ENCODE measurements at regions not wholly inside any gene's neighbourhood (a gene's known extent, or its start where the extent isn't known, plus 50 kb on each side); places are given as distances from the start of the nearest gene placed in this dataset.
"Not testable (repeated sequence)": the region's sequence is repeated elsewhere in the genome, so short reads cannot be mapped to it uniquely, and the experiment has no call there.

- DNase-seq: no peak
These were observed 84.7 kb downstream of the URB2 start for GRCh38 chr1:229710746-229711145.

DNA sequence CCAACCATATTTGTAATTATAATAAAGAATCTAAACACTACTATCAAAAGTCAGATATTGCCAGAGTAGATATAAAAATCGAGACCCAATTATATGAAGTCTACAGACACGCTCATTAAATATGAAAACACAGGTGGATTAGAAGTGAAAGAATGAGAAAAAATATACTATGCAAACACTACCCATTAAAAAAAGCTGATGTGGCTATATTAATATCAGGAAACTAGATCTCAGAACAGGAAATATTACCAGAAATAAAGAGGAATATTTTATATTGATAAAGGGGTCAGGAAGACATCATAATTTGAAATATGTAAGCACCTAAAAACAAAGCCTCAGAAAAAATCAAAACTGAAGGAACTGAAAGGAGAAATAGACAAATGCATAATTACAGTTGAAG lies 88.3 kb downstream of the URB2 start:
- no peak for DNase-seq

DNA sequence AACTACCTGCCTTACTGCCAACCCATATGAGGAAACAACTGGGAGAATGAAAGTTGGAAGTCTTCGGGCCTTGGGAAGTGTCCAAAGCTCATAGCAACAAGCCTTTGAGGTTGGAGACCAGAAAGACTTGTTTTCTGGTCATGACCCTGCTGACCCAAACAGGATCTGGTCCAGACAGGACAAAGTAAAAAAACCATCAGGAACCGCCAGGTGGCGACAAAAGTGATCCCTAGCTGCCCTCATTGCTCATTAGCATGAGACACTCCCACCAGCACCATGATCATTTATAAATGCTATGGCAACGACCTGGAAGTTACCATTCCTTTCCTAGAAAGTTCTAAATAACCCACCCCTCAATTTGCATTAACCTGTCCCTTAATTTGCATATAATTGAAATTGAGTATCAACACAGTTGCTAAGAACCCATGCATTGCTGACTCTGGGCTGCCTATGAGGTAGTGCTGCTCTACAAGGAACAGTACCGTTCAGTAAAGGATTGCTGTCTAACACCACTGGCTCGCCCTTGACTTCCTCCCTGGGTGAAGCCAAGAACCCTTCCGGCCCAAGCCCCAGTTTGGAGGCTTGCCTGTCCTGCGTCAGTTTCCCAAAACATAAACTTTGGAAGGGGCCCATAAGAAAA lies 89.0 kb downstream of the URB2 start:
- DNase-seq: peak; percentile 67

DNA sequence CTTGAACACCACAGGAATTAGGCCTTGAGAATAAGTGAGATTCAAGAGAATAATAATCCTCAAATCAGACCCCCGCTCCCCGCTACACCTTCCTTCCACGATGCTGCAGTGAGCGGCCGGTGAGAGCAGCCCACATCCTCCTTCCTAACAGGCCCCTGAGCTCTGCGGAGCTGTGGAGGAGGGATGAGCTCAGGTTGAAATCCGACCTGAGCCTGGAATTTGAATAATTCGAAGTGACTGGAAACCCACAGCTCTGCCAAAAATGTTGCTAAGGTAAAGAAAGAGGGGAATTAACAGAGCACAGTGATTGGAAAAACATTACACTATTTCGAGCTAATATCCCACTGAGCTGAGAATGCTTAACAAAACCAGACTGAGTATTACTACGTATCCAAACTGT lies 90.0 kb downstream of the URB2 start:
- DNase-seq: no peak

DNA sequence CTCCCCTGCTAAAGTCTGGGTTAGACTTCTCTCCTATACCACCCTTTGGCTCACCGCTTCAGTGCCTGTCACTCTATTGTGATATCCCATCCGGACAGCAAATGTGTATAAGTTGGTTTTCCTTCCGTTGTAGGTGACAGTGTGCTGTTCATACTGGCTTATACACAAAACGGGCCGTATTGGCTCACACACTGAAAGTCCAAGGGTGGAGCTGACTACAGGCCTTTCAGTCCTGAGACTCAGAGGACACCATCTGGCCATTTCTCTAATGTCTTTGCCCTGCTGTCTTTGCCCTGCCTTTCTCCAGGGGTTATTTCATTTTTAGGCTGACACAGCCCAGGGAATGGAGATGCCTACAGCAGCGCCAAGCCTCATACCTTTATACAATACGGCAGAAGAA lies 90.7 kb downstream of the URB2 start:
- DNase-seq: peak; percentile 24

GRCh38 chr1:229717786-229718576 lies 91.9 kb downstream of the URB2 start:
- DNase-seq: peak; percentile 31

DNA sequence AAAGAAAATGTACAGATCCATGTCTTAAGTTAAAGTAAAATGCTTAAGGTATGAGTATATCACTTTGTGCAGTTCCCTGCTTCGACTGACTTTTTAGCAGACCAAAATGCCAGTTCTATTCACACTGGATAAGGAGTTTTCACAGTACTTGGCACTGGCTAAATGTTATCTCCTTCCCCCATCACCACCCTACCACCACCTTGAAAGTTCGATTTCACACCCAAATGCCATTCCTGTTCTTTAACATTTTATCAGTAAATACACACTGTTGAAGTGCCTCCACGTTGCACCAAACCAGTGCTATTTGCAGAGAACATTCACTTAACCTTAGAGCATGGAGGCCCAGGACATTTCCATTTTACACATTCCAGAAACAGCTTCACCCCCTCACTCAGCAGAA lies 100.0 kb downstream of the URB2 start:
- no peak for DNase-seq

DNA sequence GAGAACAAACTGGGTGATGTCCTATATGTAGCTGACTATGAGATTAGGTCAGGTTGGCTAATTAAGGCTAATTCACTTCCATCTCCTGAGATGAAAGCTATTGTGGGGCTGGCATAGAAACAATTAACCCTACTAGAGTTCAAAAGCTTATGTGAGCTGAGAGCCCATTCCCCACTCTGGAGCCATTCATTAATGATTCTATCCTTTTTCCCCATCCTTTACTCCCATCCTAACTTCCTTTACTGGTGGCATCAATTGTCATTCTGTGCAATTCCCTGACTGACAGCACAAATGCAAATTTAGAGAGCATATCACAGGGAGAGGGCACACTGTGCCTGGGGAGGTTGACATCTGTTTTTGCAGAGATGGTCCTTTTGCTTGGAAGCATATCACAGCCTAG lies 103.9 kb downstream of the URB2 start:
- no peak for DNase-seq

GRCh38 chr1:229730573-229730972 lies 104.5 kb downstream of the URB2 start:
- DNase-seq: no peak

- peak; percentile 41 for DNase-seq
These were observed 106.0 kb downstream of the URB2 start for GRCh38 chr1:229732061-229732460.

- no peak for DNase-seq
These were observed 110.3 kb downstream of the URB2 start for GRCh38 chr1:229736376-229736775.

GRCh38 chr1:229742614-229743013 lies 116.6 kb downstream of the URB2 start:
- DNase-seq: not testable (repeated sequence)

DNA sequence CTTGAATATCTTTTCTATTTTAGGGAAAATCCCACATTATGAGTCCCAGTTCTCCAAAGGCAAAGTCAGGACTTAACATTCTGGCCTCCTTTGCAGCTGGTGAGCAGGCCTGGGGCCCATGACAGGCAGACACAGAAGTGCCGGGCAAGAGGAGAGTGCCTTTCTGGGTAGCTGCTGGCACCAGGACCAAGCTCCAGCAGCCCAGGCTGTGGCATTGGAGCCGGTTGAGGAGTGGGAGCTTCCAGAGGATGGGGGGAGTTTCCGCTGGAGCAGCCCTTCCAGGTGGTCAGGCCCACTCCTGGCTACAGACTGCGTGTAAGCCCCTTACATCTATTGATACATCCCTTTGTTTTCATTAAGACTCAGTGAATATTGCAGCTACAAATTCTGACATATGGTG lies 123.9 kb downstream of the URB2 start:
- no peak for DNase-seq

- DNase-seq: no peak
These were observed 125.6 kb downstream of the URB2 start for GRCh38 chr1:229751610-229752009.

- DNase-seq: no peak
These were observed 126.6 kb downstream of the URB2 start for GRCh38 chr1:229752679-229753078.

DNA sequence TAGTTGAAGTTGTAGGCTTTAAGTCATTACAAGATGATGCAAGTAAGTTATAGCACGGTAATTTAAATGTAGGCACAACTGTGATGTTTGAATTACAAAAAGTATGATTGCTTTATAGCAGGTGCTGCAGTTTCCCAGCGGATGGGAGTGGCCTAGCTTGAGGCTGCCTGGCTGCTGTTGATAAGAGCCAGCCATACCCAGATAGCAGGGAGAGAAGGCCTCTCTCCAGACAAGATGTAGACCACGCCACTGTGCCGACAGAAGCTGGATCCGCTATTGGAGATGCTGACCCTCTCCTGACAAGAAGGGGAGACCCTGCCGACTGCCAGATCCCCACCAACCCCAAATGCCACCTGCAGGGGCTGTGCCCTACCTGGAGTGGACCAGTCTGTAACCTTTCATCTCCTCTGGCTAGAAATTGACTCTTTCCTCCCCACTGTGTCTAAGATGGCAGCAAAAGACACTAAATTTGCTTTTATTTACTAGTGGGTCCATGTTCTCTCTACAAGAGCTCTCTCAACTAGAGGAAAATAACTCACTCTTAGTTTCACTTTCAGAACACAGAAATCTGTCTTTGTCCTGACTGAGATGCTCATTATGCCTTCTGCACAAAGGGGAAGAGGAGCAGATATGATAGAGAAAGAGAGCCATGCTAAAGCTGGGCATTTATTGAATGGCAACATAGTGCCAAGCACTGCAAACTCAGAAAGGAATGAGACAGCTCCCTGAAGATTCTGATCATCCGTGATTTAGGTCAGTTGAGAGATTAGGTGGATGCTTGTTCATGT lies 127.9 kb downstream of the URB2 start:
- DNase-seq: no peak

- no peak for DNase-seq
These were observed 130.6 kb downstream of the URB2 start for GRCh38 chr1:229756666-229757065.

DNA sequence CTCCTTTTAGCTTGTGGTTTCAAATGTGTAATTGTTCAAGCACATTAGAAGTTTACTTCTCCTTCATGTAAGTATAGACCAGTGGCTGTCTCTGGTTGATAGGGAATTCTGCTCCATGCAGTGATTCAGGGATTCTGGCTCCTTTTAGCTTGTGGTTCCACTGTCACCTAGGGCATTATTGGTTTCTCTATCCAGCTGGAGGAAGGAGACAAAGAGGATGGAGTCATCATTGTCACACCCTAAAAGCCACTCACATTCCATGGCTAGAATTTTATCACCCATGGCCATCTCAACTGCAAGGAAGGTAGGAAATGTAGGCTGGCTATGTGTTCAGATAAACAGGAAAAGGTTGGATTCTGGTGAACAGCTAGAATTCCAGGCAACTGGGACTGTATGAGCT lies 131.2 kb downstream of the URB2 start:
- no peak for DNase-seq

DNA sequence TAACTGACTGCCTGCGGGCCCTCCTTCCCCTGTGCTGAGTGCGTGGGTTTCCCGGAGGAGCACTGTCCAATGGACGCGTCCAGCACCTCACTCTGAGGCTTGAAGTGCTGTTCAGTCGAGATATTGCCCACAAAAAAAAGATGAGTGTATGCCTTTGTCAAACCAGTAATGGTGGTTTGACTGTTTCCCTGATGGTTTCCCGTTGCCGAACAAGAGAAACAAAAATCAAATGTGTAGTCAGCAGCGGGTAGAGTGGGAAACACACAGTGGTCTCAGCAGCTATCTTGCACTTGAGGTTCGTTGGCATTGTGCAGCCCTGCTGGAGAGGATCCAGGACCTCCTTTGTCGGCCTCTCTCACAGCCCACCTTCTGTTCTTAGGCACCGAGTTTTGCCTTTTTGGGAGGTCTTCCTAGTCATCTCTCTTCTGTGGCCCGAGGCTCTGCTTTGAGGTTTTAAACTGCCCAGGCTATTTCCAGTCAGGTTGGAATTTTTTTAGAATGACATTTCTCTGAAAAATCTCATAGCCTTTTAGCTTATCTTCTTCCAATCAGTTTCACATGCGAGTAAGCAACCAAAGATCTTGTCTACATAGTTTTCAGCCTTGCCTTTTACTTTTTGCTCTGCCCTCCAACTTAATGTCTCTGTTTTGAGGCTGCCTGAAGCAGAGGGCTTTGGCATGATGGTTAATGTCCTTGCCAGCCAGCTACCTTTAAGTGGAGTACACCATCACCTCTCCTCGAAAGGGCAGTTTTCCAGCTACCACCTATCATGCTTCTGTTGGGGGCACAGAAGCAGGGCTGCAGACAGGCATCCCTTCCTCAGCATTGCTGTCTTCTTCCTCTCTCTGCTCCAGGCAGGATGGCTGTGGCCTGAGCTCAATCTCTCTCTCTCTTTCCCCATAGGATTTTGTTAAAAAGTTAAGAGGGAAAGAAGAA lies 132.3 kb downstream of the URB2 start:
- DNase-seq: no peak

- no peak for DNase-seq
These were observed 133.0 kb downstream of the URB2 start for GRCh38 chr1:229759037-229759435.

DNA sequence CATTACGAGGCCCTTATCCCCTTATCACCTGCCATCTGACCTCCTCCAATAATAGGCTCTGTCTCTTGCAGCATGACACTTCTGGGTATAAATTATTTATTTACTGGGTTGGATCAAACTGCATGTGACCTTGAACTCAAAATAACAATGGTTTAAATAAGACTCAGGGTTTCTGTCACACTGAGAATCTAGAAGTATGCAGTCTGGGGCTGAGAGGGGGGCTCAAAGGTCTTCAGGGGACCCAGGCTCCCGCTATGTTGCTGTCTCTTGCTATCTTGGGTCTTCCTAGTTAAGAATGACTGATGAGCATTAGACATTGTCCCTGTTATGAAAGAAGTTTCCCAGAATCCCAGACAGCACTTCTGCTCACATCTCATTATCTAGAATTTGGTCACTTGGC lies 133.5 kb downstream of the URB2 start:
- no peak for DNase-seq

- DNase-seq: no peak
These were observed 134.5 kb downstream of the URB2 start for GRCh38 chr1:229760478-229760996.

DNA sequence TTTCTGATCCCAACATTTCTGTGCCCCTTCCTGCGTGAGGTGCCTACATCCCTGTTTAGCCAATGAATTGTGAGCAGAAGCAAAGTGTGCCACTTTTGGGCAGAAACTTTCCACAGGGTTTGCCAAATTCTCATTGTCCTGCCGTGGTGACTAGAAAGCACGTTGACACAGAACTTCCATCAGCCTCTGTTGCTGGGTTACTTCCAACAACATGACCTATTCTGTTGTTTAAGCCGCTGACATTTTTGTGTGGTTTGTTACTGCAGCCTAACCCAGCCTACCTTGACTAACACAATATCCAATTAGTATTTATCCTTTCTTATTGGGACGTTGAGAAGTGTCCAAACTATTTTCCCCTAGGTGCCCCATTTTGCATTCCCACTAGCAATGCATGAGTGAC lies 136.8 kb downstream of the URB2 start:
- DNase-seq: no peak

All from NCI-H82 (cell line).